HCT116 (cell line): ENCODE measurements at regions not wholly inside any gene's neighbourhood (a gene's known extent, or its start where the extent isn't known, plus 50 kb on each side); places are given as distances from the start of the nearest gene placed in this dataset.

ENCODE experiments used
- ATAC-seq: fragments of 200-7000 bp; cut with Tn5 transposase; 2 replicates; pipeline ENCODE4 v1.9.1; 2020; ENCODE audit warnings: mild to moderate bottlenecking, moderate library complexity
- BruUV-seq: library from RNA; stranded (reverse); fragments of 400-500 nt; replicated peaks from 2 replicates; lab custom pipeline; 2021; lab: Mats Ljungman, UMichigan
- CTCF ChIA-PET: fragments of 300-600 bp; sonication (Branson Sonifier 250); formaldehyde crosslinking; loops from one replicate; lab custom pipeline; 2021; ENCODE audit warnings: antibody characterized with exemption; lab: Charles Lee
- POLR2A ChIA-PET: fragments of 300-600, 350-600 bp; sonication (Branson Sonifier 250); formaldehyde crosslinking; loops from one replicate; lab custom pipeline; 2021; ENCODE audit warnings: antibody characterized with exemption; lab: Charles Lee
- RAD21 ChIA-PET, 2 experiments: fragments of 300-600 bp; sonication (Branson Sonifier 250); formaldehyde crosslinking; loops; one replicate each; lab custom pipeline; 2023; ENCODE audit warnings: low total read pairs in 2 of 2; ENCODE audit not compliant: uncharacterized antibody in 2 of 2, unreplicated experiment in 2 of 2, low non-redundant PET in 1 of 2; lab: Charles Lee
- DNase-seq: peaks from one replicate; pipeline ENCODE4 v3.0.0-alpha.2; 2010; ENCODE audit warnings: low read depth, low spot score
- H2AFZ ChIP-seq: fragments of 200-600 bp; shearing (Covaris generic), sonication (generic); 2 replicates; pipeline ENCODE4 v1.6.1; 2017; ENCODE audit warnings: low read depth, mixed run types, mixed read lengths, antibody characterized with exemption, low read length; ENCODE audit not compliant: poor library complexity, severe bottlenecking
- H3K27ac ChIP-seq: 2 replicates; pipeline ENCODE4 v1.5.1; 2012; ENCODE audit warnings: low read depth, low read length
- H3K27me3 ChIP-seq: fragments of 200-600 bp; sonication (generic); 2 replicates; pipeline ENCODE4 v1.6.1; 2016; ENCODE audit warnings: mixed run types, low read length, mixed read lengths; ENCODE audit not compliant: insufficient read depth
- H3K36me3 ChIP-seq, 2 experiments: fragments of 200-500 bp in 1 of 2; fragments of 200-600 bp in 1 of 2; sonication (Bioruptor generic) in 1 of 2; sonication (generic) in 1 of 2; 2 replicates each; pipeline versions ENCODE4 v1.5.1 to v1.6.1; 2014 to 2016; ENCODE audit warnings: low read length in 2 of 2, inconsistent platforms in 1 of 2, mixed read lengths in 1 of 2, mixed run types in 1 of 2; ENCODE audit not compliant: insufficient read depth in 2 of 2, control insufficient read depth in 1 of 2
- H3K4me1 ChIP-seq, 2 experiments: fragments of 200-600 bp in 1 of 2; sonication (generic) in 1 of 2; 2 replicates each; pipeline versions ENCODE4 v1.5.1 to v1.6.1; 2012 to 2017; ENCODE audit warnings: low read length in 2 of 2, inconsistent platforms in 1 of 2, mild to moderate bottlenecking in 1 of 2, mixed read lengths in 1 of 2, mixed run types in 1 of 2, moderate library complexity in 1 of 2; ENCODE audit not compliant: insufficient read depth in 2 of 2, control insufficient read depth in 1 of 2
- H3K4me2 ChIP-seq: fragments of 200-600 bp; sonication (generic); 2 replicates; pipeline ENCODE4 v1.6.1; 2017; ENCODE audit warnings: mixed run types, low read length, mixed read lengths
- H3K4me3 ChIP-seq, 2 experiments: fragments of 200-600 bp in 1 of 2; sonication (generic) in 1 of 2; replicated peaks in 1 of 2; 2 replicates each; pipeline ENCODE4 v1.5.1; 2011 to 2016; ENCODE audit warnings: low read length in 2 of 2, control low read depth in 1 of 2, low read depth in 1 of 2, mild to moderate bottlenecking in 1 of 2, mixed read lengths in 1 of 2, mixed run types in 1 of 2
- H3K79me2 ChIP-seq: fragments of 200-600 bp; sonication (generic); 2 replicates; pipeline ENCODE4 v1.6.1; 2017; ENCODE audit warnings: mild to moderate bottlenecking, mixed run types, low read length, moderate library complexity, mixed read lengths; ENCODE audit not compliant: insufficient read depth
- H3K9ac ChIP-seq: fragments of 200-600 bp; sonication (generic); 2 replicates; pipeline ENCODE4 v1.6.1; 2016; ENCODE audit warnings: low read length, mixed read lengths
- H3K9me2 ChIP-seq: fragments of 200-600 bp; sonication (generic), shearing (Covaris generic); 2 replicates; pipeline ENCODE4 v1.6.1; 2017; ENCODE audit warnings: mixed run types, mild to moderate bottlenecking, moderate library complexity; ENCODE audit not compliant: insufficient read depth
- H3K9me3 ChIP-seq, 2 experiments: fragments of 200-500 bp in 1 of 2; fragments of 200-600 bp in 1 of 2; sonication (Bioruptor generic) in 1 of 2; sonication (generic) in 1 of 2; 2 replicates each; pipeline ENCODE4 v1.6.1; 2014 to 2017; ENCODE audit warnings: low read length in 2 of 2, mixed read lengths in 2 of 2, inconsistent platforms in 1 of 2, low read depth in 1 of 2, mild to moderate bottlenecking in 1 of 2, mixed run types in 1 of 2, moderate library complexity in 1 of 2; ENCODE audit not compliant: control insufficient read depth in 1 of 2, insufficient read depth in 1 of 2
- H4K20me1 ChIP-seq: fragments of 200-600 bp; sonication (generic), shearing (Covaris generic); 2 replicates; pipeline ENCODE4 v1.6.1; 2017; ENCODE audit warnings: mixed run types, mild to moderate bottlenecking, moderate library complexity; ENCODE audit not compliant: insufficient read depth
- CBX3 ChIP-seq: IDR thresholded peaks from 2 replicates; pipeline ENCODE4 v1.6.1; 2012; ENCODE audit warnings: low read depth
- CEBPB ChIP-seq: IDR thresholded peaks from 2 replicates; pipeline ENCODE4 v1.6.1; 2012; ENCODE audit warnings: low read depth
- ELF1 ChIP-seq: IDR thresholded peaks from 2 replicates; pipeline ENCODE4 v1.6.1; 2012; ENCODE audit warnings: low read depth, borderline replicate concordance
- EZH2 ChIP-seq: fragments of 200-600 bp; sonication (generic); IDR thresholded peaks from 2 replicates; pipeline ENCODE4 v1.6.1; 2017; ENCODE audit warnings: antibody characterized with exemption, mixed run types
- FOSL1 ChIP-seq: IDR thresholded peaks from 2 replicates; pipeline ENCODE4 v1.6.1; 2012; ENCODE audit warnings: low read depth
- POLR2A ChIP-seq: IDR thresholded peaks from 2 replicates; pipeline ENCODE4 v1.7.0; 2011; ENCODE audit warnings: borderline replicate concordance; ENCODE audit not compliant: insufficient read depth, insufficient read length; ENCODE audit errors: extremely low read depth
- POLR2AphosphoS5 ChIP-seq: IDR thresholded peaks from 2 replicates; pipeline ENCODE4 v1.6.1; 2011; ENCODE audit warnings: mild to moderate bottlenecking, low read depth, low read length, moderate library complexity
- SIN3A ChIP-seq: IDR thresholded peaks from 2 replicates; pipeline ENCODE4 v1.6.1; 2012; ENCODE audit warnings: low read depth
- SP1 ChIP-seq: IDR thresholded peaks from 2 replicates; pipeline ENCODE4 v1.6.1; 2012; ENCODE audit warnings: low read depth
- SRF ChIP-seq: IDR thresholded peaks from 2 replicates; pipeline ENCODE4 v1.6.1; 2012; ENCODE audit warnings: low read depth
- YY1 ChIP-seq: IDR thresholded peaks from 2 replicates; pipeline ENCODE4 v1.6.1; 2011; ENCODE audit warnings: low read length, low read depth, moderate library complexity, mild to moderate bottlenecking; ENCODE audit not compliant: insufficient replicate concordance; ENCODE audit errors: extremely low read depth
- ZNF274 ChIP-seq: fragments of 200-500 bp; sonication (Bioruptor generic); IDR thresholded peaks from 2 replicates; pipeline ENCODE4 v1.6.1; 2014; ENCODE audit warnings: mild to moderate bottlenecking, low read depth, low read length, inconsistent platforms
- intact Hi-C: fragments of 100-400 bp; cut with micrococcal nuclease; formaldehyde crosslinking; loops from 2 replicates; pipeline ENCODE4 v1.10.0; 2022
- TF ChIP-seq, protein P1 (sequence below): IDR thresholded peaks from 2 replicates; pipeline ENCODE4 v1.6.1; 2012
- TF ChIP-seq, protein P2 (sequence below): IDR thresholded peaks from 2 replicates; pipeline ENCODE4 v1.6.1; 2012; ENCODE audit warnings: low read depth
- TF ChIP-seq, protein P3 (sequence below), 3 experiments: fragments of 200-600 bp in 1 of 3; sonication (generic) in 1 of 3; IDR thresholded peaks in 2 of 3; conservative IDR thresholded peaks in 1 of 3; 2 replicates each; pipeline ENCODE4 v1.5.1; 2012 to 2017; ENCODE audit warnings: low read depth in 2 of 3, low read length in 2 of 3, antibody characterized with exemption in 1 of 3, borderline replicate concordance in 1 of 3, control low read depth in 1 of 3, mild to moderate bottlenecking in 1 of 3, mixed read lengths in 1 of 3, mixed run types in 1 of 3, moderate library complexity in 1 of 3; ENCODE audit not compliant: insufficient read depth in 1 of 3

DNA sequence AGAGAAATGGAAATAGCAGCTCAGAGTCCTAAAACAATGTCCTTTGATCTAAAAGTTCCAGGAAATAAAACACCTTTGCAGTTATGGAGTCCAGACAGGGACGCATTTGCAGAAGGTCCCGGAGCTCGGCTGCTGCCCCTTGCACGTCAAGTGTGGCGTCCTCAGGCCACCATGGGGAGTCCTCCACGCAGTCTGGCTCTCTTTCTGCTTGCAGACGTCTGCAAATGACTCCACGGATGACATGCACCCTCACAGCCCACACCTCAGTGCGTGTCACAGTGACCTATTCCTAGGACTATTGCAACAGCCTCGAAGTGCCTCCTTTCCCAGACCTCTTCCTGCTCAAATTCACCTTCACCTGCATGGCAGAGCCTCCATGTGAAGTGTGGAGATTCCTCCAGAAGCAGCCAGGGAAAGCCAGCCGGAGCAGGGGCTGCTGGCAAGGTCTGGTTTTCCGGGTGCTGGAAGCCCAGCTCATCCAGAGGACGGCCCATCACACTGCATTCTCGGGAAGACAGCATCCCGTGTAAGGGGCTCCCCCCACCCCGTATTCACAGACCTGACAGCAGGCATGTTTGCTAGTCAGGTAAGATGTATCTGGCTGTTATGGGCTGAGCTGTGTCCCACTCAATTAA lies 137.7 kb downstream of the ASB1 start:
- H3K9me2 ChIP-seq: no peaks in the 10 kb centered on the region
- no peak overlapping the region for H3K27ac ChIP-seq
- no peak overlapping the region for H3K4me2 ChIP-seq
- ChIA-PET RAD21 (no interaction called here), POLR2A (no interaction called here), CTCF (no interaction called here)
- ATAC-seq (no peak), DNase-seq (no peak)
- no peaks in the 10 kb centered on the region for H4K20me1 ChIP-seq
- no peaks in the 10 kb centered on the region for H3K36me3 ChIP-seq
- TF ChIP-seq, protein P1, sequence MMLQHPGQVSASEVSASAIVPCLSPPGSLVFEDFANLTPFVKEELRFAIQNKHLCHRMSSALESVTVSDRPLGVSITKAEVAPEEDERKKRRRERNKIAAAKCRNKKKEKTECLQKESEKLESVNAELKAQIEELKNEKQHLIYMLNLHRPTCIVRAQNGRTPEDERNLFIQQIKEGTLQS: no peak
- no peak for TF ChIP-seq YY1
- TF ChIP-seq EZH2: no peak
- TF ChIP-seq CEBPB: no peak
- no peak for TF ChIP-seq POLR2AphosphoS5
- no peak for TF ChIP-seq CBX3
- TF ChIP-seq SP1: no peak
- BruUV-seq: no TSS peak
- H2AFZ ChIP-seq: no peak overlapping the region
- H3K27me3 ChIP-seq: no peaks in the 10 kb centered on the region
- peaks cover 0 to 8% of the 10 kb centered on the region in 2 experiments; a peak in 1 of 4 replicates for H3K4me1 ChIP-seq
- H3K4me3 ChIP-seq: no peak overlapping the region
- no peak overlapping the region for H3K9ac ChIP-seq
- no peaks in the 10 kb centered on the region for H3K79me2 ChIP-seq
- intact Hi-C loops: no loop called here
- no peaks in the 10 kb centered on the region for H3K9me3 ChIP-seq

DNA sequence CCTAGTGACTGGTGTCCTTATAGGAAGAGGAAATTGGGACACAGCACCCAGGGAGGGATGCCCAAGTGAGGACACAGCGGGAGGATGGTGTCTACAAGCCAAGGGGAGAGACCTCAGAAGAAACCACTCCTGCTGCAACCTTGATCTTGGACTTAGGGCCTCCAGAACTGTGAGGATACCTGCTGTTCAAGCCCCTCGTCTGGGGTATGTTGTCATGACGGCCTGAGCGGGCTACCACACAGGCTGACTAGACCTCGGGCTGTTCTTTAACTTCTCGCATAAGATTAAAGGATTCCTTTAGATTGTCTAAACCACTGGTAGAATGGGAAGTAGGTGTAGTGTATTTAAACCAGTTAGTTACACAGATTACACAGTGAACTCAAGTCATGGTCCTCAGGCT lies 138.3 kb downstream of the ASB1 start:
- CTCF ChIA-PET: no interaction called here
- ATAC-seq: no peak
- no peak for TF ChIP-seq FOSL1
- TF ChIP-seq, protein P2, sequence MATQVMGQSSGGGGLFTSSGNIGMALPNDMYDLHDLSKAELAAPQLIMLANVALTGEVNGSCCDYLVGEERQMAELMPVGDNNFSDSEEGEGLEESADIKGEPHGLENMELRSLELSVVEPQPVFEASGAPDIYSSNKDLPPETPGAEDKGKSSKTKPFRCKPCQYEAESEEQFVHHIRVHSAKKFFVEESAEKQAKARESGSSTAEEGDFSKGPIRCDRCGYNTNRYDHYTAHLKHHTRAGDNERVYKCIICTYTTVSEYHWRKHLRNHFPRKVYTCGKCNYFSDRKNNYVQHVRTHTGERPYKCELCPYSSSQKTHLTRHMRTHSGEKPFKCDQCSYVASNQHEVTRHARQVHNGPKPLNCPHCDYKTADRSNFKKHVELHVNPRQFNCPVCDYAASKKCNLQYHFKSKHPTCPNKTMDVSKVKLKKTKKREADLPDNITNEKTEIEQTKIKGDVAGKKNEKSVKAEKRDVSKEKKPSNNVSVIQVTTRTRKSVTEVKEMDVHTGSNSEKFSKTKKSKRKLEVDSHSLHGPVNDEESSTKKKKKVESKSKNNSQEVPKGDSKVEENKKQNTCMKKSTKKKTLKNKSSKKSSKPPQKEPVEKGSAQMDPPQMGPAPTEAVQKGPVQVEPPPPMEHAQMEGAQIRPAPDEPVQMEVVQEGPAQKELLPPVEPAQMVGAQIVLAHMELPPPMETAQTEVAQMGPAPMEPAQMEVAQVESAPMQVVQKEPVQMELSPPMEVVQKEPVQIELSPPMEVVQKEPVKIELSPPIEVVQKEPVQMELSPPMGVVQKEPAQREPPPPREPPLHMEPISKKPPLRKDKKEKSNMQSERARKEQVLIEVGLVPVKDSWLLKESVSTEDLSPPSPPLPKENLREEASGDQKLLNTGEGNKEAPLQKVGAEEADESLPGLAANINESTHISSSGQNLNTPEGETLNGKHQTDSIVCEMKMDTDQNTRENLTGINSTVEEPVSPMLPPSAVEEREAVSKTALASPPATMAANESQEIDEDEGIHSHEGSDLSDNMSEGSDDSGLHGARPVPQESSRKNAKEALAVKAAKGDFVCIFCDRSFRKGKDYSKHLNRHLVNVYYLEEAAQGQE: no peak
- TF ChIP-seq ELF1: no peak
- TF ChIP-seq, protein P1: no peak
- TF ChIP-seq POLR2AphosphoS5: no peak
- no peak for TF ChIP-seq YY1
- no peak for TF ChIP-seq CBX3
- no peak for TF ChIP-seq SRF
- TF ChIP-seq ZNF274: no peak
- no peak for TF ChIP-seq POLR2A
- TF ChIP-seq SIN3A: no peak
- TF ChIP-seq EZH2: no peak
- TF ChIP-seq, protein P3, sequence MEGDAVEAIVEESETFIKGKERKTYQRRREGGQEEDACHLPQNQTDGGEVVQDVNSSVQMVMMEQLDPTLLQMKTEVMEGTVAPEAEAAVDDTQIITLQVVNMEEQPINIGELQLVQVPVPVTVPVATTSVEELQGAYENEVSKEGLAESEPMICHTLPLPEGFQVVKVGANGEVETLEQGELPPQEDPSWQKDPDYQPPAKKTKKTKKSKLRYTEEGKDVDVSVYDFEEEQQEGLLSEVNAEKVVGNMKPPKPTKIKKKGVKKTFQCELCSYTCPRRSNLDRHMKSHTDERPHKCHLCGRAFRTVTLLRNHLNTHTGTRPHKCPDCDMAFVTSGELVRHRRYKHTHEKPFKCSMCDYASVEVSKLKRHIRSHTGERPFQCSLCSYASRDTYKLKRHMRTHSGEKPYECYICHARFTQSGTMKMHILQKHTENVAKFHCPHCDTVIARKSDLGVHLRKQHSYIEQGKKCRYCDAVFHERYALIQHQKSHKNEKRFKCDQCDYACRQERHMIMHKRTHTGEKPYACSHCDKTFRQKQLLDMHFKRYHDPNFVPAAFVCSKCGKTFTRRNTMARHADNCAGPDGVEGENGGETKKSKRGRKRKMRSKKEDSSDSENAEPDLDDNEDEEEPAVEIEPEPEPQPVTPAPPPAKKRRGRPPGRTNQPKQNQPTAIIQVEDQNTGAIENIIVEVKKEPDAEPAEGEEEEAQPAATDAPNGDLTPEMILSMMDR (IDR thresholded peaks at IDR 0.05 in 2 of 3, conservative IDR thresholded peaks at IDR 0.05 in 1 of 3; ENCODE audit: borderline replicate concordance in 1 of 3, insufficient read depth in 1 of 3, low read depth in 2 of 3, low read length in 2 of 3): no peak

More for the DNA sequence above, 138.3 kb downstream of the ASB1 start:
- no peak overlapping the region for H3K4me2 ChIP-seq
- H4K20me1 ChIP-seq: no peaks in the 10 kb centered on the region
- H3K27ac ChIP-seq: no peak overlapping the region
- H3K9ac ChIP-seq: no peak overlapping the region
- H3K9me3 ChIP-seq: no peaks in the 10 kb centered on the region
- RAD21 ChIA-PET: no interaction called here
- no peaks in the 10 kb centered on the region for H3K27me3 ChIP-seq
- POLR2A ChIA-PET: no interaction called here
- BruUV-seq: no TSS peak
- intact Hi-C loops: no loop called here
- peaks cover 0 to 8% of the 10 kb centered on the region in 2 experiments; a peak in 1 of 4 replicates for H3K4me1 ChIP-seq
- no peak overlapping the region for H3K4me3 ChIP-seq
- no peaks in the 10 kb centered on the region for H3K36me3 ChIP-seq
- no peak overlapping the region for H2AFZ ChIP-seq
- DNase-seq: no peak
- H3K9me2 ChIP-seq: no peaks in the 10 kb centered on the region
- no peaks in the 10 kb centered on the region for H3K79me2 ChIP-seq
